ENCODE measurements at regions not wholly inside any gene's neighbourhood (a gene's known extent, or its start where the extent isn't known, plus 50 kb on each side); places are given as distances from the start of the nearest gene placed in this dataset.

- Histone ChIP-seq H2AFZ (ENCODE audit: low read length) (no peak overlapping the region), H3K79me2 (ENCODE audit: insufficient read depth, low read length) (no peaks in the 10 kb centered on the region), H4K20me1 (ENCODE audit: insufficient read depth, low read length) (no peaks in the 10 kb centered on the region), H3K4me3 (ENCODE audit: low read depth, low read length, poor library complexity, severe bottlenecking) (no peak overlapping the region), H3K9ac (ENCODE audit: low read length) (no peak overlapping the region), H3K4me1 (ENCODE audit: insufficient read depth, low read length, severe bottlenecking) (no peaks in the 10 kb centered on the region), H3K27ac (ENCODE audit: low read depth, low read length, poor library complexity, severe bottlenecking) (no peak overlapping the region), H3K27me3 (ENCODE audit: insufficient read depth, low read length) (no peaks in the 10 kb centered on the region), H3K9me3 (ENCODE audit: low read length) (no peaks in the 10 kb centered on the region), H3K9me2 (ENCODE audit: low read depth, low read length) (no peaks in the 10 kb centered on the region), H3F3A (ENCODE audit: insufficient read depth, low read length) (no peaks in the 10 kb centered on the region), H3K36me3 (ENCODE audit: insufficient read depth, low read length) (no peaks in the 10 kb centered on the region), H3K4me2 (ENCODE audit: low read length) (no peak overlapping the region)
- TF ChIP-seq EZH2 (IDR thresholded peaks at IDR 0.05; ENCODE audit: borderline replicate concordance, low read length) (no peak), CTCF (IDR thresholded peaks at IDR 0.05; ENCODE audit: low read length) (no peak)
These were observed 167.8 kb upstream of the SCN7A start for GRCh38 chr2:166661824-166662223.

GRCh38 chr2:166661391-166661790, 167.3 kb upstream of the SCN7A start:
- Histone ChIP-seq H4K20me1 (ENCODE audit: insufficient read depth, low read length) (no peaks in the 10 kb centered on the region), H3K27ac (ENCODE audit: low read depth, low read length, poor library complexity, severe bottlenecking) (no peak overlapping the region), H3K79me2 (ENCODE audit: insufficient read depth, low read length) (no peaks in the 10 kb centered on the region), H3K4me1 (ENCODE audit: insufficient read depth, low read length, severe bottlenecking) (no peaks in the 10 kb centered on the region), H3K27me3 (ENCODE audit: insufficient read depth, low read length) (no peaks in the 10 kb centered on the region), H3K9me2 (ENCODE audit: low read depth, low read length) (no peaks in the 10 kb centered on the region), H3K4me2 (ENCODE audit: low read length) (no peak overlapping the region), H3K9ac (ENCODE audit: low read length) (no peak overlapping the region), H3K36me3 (ENCODE audit: insufficient read depth, low read length) (no peaks in the 10 kb centered on the region), H3F3A (ENCODE audit: insufficient read depth, low read length) (no peaks in the 10 kb centered on the region), H2AFZ (ENCODE audit: low read length) (no peak overlapping the region), H3K4me3 (ENCODE audit: low read depth, low read length, poor library complexity, severe bottlenecking) (no peak overlapping the region), H3K9me3 (ENCODE audit: low read length) (no peaks in the 10 kb centered on the region)
- no peak for TF ChIP-seq CTCF (IDR thresholded peaks at IDR 0.05; ENCODE audit: low read length)
- no peak for TF ChIP-seq EZH2 (IDR thresholded peaks at IDR 0.05; ENCODE audit: borderline replicate concordance, low read length)

GRCh38 chr2:166658901-166659300, 164.9 kb upstream of the SCN7A start:
- Histone ChIP-seq H3K4me3 (ENCODE audit: low read depth, low read length, poor library complexity, severe bottlenecking) (no peak overlapping the region), H3K79me2 (ENCODE audit: insufficient read depth, low read length) (no peaks in the 10 kb centered on the region)

More at GRCh38 chr2:166658901-166659300, 164.9 kb upstream of the SCN7A start:
- Histone ChIP-seq H3K27me3 (ENCODE audit: insufficient read depth, low read length) (no peaks in the 10 kb centered on the region), H3K9me2 (ENCODE audit: low read depth, low read length) (no peaks in the 10 kb centered on the region), H2AFZ (ENCODE audit: low read length) (no peak overlapping the region), H3K9me3 (ENCODE audit: low read length) (no peaks in the 10 kb centered on the region), H3K4me2 (ENCODE audit: low read length) (no peak overlapping the region), H3K9ac (ENCODE audit: low read length) (no peak overlapping the region), H3K36me3 (ENCODE audit: insufficient read depth, low read length) (no peaks in the 10 kb centered on the region), H3K27ac (ENCODE audit: low read depth, low read length, poor library complexity, severe bottlenecking) (no peak overlapping the region), H3K4me1 (ENCODE audit: insufficient read depth, low read length, severe bottlenecking) (no peaks in the 10 kb centered on the region), H4K20me1 (ENCODE audit: insufficient read depth, low read length) (no peaks in the 10 kb centered on the region), H3F3A (ENCODE audit: insufficient read depth, low read length) (no peaks in the 10 kb centered on the region)
- TF ChIP-seq CTCF (IDR thresholded peaks at IDR 0.05; ENCODE audit: low read length): no peak
- TF ChIP-seq EZH2 (IDR thresholded peaks at IDR 0.05; ENCODE audit: borderline replicate concordance, low read length): no peak

Data from OCI-LY1 (cell line).